ENCODE measurements at regions not wholly inside any gene's neighbourhood (a gene's known extent, or its start where the extent isn't known, plus 50 kb on each side); places are given as distances from the start of the nearest gene placed in this dataset.
A peak's percentile ranks its signal among the peaks of the same experiment; 100 is the strongest.

DNA sequence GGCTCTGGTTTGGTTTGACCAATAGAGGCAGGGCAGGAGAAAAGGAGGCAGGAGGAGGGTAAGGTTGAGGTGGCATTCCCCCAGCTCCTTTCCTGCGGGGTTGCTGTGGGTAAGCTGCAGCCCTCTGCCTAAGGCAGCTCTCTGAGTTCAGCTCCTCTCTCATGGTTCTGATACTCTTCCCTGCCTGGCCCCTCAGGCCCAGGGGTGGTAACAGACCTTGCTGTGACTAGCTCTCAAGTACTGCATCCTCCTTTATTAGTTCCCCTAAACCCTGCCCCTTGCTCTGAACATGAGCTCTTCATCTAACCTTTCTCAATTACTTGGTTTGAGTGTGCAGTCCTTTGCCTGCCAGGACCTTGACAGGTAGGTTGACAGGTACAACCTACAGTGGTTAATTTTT is 205.5 kb downstream of the SLC4A3 start:
- no peaks in the 10 kb centered on the region for H3K9me2 ChIP-seq (ENCODE audit: insufficient read depth)
- H3K27me3 ChIP-seq (replicated peaks; ENCODE audit: insufficient read depth) = peaks cover 30% of the 10 kb centered on the region
- H3K4me3 ChIP-seq = no peak overlapping the region
- in situ Hi-C loops (cut with MboI) = no loop called here
- 22 to 56% methylated on average over 1 of the region's 1 CpG for WGBS, 2 experiments (ENCODE audit: low coverage in 1 of 2, low lambda C conversion rate in 2 of 2, missing lambda C conversion rate in 2 of 2)
- no peak overlapping the region for H3K27ac ChIP-seq
- no peak overlapping the region for H2AFZ ChIP-seq
- H3K79me2 ChIP-seq (ENCODE audit: insufficient read depth) = no peaks in the 10 kb centered on the region
- no peaks in the 10 kb centered on the region for H3F3A ChIP-seq (ENCODE audit: insufficient read depth)
- H3K4me2 ChIP-seq (ENCODE audit: unreplicated experiment) = no peak overlapping the region
- no peaks in the 10 kb centered on the region for H3K9me3 ChIP-seq (ENCODE audit: low read depth)
- no peak for TF ChIP-seq EZH2phosphoT487 (IDR thresholded peaks at IDR 0.05; ENCODE audit: insufficient read depth, low read depth)
- TF ChIP-seq EZH2 (IDR thresholded peaks at IDR 0.05; ENCODE audit: insufficient read depth, poor library complexity, severe bottlenecking) = no peak
- no peak overlapping the region for H3K9ac ChIP-seq
- no peaks in the 10 kb centered on the region for H3K36me3 ChIP-seq (ENCODE audit: low read depth)
- DNase-seq = no peak
- H4K20me1 ChIP-seq (ENCODE audit: insufficient read depth) = no peaks in the 10 kb centered on the region
- H3K4me1 ChIP-seq (ENCODE audit: insufficient read depth) = no peaks in the 10 kb centered on the region

GRCh38 chr2:219835493-219835892 is 208.1 kb downstream of the SLC4A3 start:
- H3K36me3 ChIP-seq (ENCODE audit: low read depth) = no peaks in the 10 kb centered on the region
- H3K4me2 ChIP-seq (ENCODE audit: unreplicated experiment) = no peak overlapping the region
- no peaks in the 10 kb centered on the region for H3K4me1 ChIP-seq (ENCODE audit: insufficient read depth)
- DNase-seq = no peak
- no peak overlapping the region for H3K27ac ChIP-seq
- no peaks in the 10 kb centered on the region for H4K20me1 ChIP-seq (ENCODE audit: insufficient read depth)
- no peak overlapping the region for H2AFZ ChIP-seq
- 27 to 28% methylated on average over 3 of the region's 3 CpGs for WGBS, 2 experiments (ENCODE audit: low coverage in 1 of 2, low lambda C conversion rate in 2 of 2, missing lambda C conversion rate in 2 of 2)
- no peaks in the 10 kb centered on the region for H3K79me2 ChIP-seq (ENCODE audit: insufficient read depth)
- H3K27me3 ChIP-seq (replicated peaks; ENCODE audit: insufficient read depth) = peaks cover 15% of the 10 kb centered on the region
- in situ Hi-C loops (cut with MboI) = no loop called here
- H3K4me3 ChIP-seq = no peak overlapping the region
- no peaks in the 10 kb centered on the region for H3K9me3 ChIP-seq (ENCODE audit: low read depth)
- H3K9ac ChIP-seq = no peak overlapping the region
- H3F3A ChIP-seq (ENCODE audit: insufficient read depth) = no peaks in the 10 kb centered on the region
- no peaks in the 10 kb centered on the region for H3K9me2 ChIP-seq (ENCODE audit: insufficient read depth)
- no peak for TF ChIP-seq EZH2phosphoT487 (IDR thresholded peaks at IDR 0.05; ENCODE audit: insufficient read depth, low read depth)
- no peak for TF ChIP-seq EZH2 (IDR thresholded peaks at IDR 0.05; ENCODE audit: insufficient read depth, poor library complexity, severe bottlenecking)

- no peaks in the 10 kb centered on the region for H3K79me2 ChIP-seq (ENCODE audit: insufficient read depth)
- no peaks in the 10 kb centered on the region for H4K20me1 ChIP-seq (ENCODE audit: insufficient read depth)
- H3K36me3 ChIP-seq (ENCODE audit: low read depth) = no peaks in the 10 kb centered on the region
- DNase-seq = peak; percentile 51
- no peak overlapping the region for H2AFZ ChIP-seq
- no peaks in the 10 kb centered on the region for H3K9me3 ChIP-seq (ENCODE audit: low read depth)
- no peak overlapping the region for H3K9ac ChIP-seq
- WGBS, 2 experiments (ENCODE audit: low coverage in 1 of 2, low lambda C conversion rate in 2 of 2, missing lambda C conversion rate in 2 of 2) = 23 to 26% methylated on average over 4 of the region's 4 CpGs
- H3K27me3 ChIP-seq (replicated peaks; ENCODE audit: insufficient read depth) = peaks cover 8% of the 10 kb centered on the region; the same call in 1 of the 2 replicates
- no peaks in the 10 kb centered on the region for H3K9me2 ChIP-seq (ENCODE audit: insufficient read depth)
- in situ Hi-C loops (cut with MboI) = no loop called here
- H3K27ac ChIP-seq = no peak overlapping the region
- TF ChIP-seq EZH2phosphoT487 (IDR thresholded peaks at IDR 0.05; ENCODE audit: insufficient read depth, low read depth) (no peak), EZH2 (IDR thresholded peaks at IDR 0.05; ENCODE audit: insufficient read depth, poor library complexity, severe bottlenecking) (no peak)
- H3K4me2 ChIP-seq (ENCODE audit: unreplicated experiment) = no peak overlapping the region
- H3K4me1 ChIP-seq (ENCODE audit: insufficient read depth) = no peaks in the 10 kb centered on the region
- no peaks in the 10 kb centered on the region for H3F3A ChIP-seq (ENCODE audit: insufficient read depth)
- H3K4me3 ChIP-seq = no peak overlapping the region
Observed at GRCh38 chr2:219836647-219837177, 209.3 kb downstream of the SLC4A3 start.

- WGBS, 2 experiments (ENCODE audit: low coverage in 1 of 2, low lambda C conversion rate in 2 of 2, missing lambda C conversion rate in 2 of 2) = 28 to 34% methylated on average over 7 of the region's 7 CpGs
Observed at GRCh38 chr2:219844401-219845091, 217.1 kb downstream of the SLC4A3 start.

More at GRCh38 chr2:219844401-219845091, 217.1 kb downstream of the SLC4A3 start:
- no peak overlapping the region for H2AFZ ChIP-seq
- peaks cover 14% of the 10 kb centered on the region; the same call in 1 of the 2 replicates for H3K27me3 ChIP-seq (replicated peaks; ENCODE audit: insufficient read depth)
- no peak overlapping the region for H3K4me2 ChIP-seq (ENCODE audit: unreplicated experiment)
- no peaks in the 10 kb centered on the region for H3K4me1 ChIP-seq (ENCODE audit: insufficient read depth)
- no peaks in the 10 kb centered on the region for H3K36me3 ChIP-seq (ENCODE audit: low read depth)
- no peak overlapping the region for H3K27ac ChIP-seq
- no peaks in the 10 kb centered on the region for H3K9me3 ChIP-seq (ENCODE audit: low read depth)
- H3K9ac ChIP-seq = no peak overlapping the region
- no peak for DNase-seq
- H3K9me2 ChIP-seq (ENCODE audit: insufficient read depth) = no peaks in the 10 kb centered on the region
- H4K20me1 ChIP-seq (ENCODE audit: insufficient read depth) = no peaks in the 10 kb centered on the region
- in situ Hi-C loops (cut with MboI) = no loop called here
- H3K79me2 ChIP-seq (ENCODE audit: insufficient read depth) = no peaks in the 10 kb centered on the region
- H3K4me3 ChIP-seq = no peak overlapping the region
- H3F3A ChIP-seq (ENCODE audit: insufficient read depth) = no peaks in the 10 kb centered on the region
- TF ChIP-seq EZH2phosphoT487 (IDR thresholded peaks at IDR 0.05; ENCODE audit: insufficient read depth, low read depth) (no peak), EZH2 (IDR thresholded peaks at IDR 0.05; ENCODE audit: insufficient read depth, poor library complexity, severe bottlenecking) (no peak)
